ENCODE measurements at regions not wholly inside any gene's neighbourhood (a gene's known extent, or its start where the extent isn't known, plus 50 kb on each side); places are given as distances from the start of the nearest gene placed in this dataset.
"Not testable (repeated sequence)": the region's sequence is repeated elsewhere in the genome, so short reads cannot be mapped to it uniquely, and the experiment has no call there.

DNA sequence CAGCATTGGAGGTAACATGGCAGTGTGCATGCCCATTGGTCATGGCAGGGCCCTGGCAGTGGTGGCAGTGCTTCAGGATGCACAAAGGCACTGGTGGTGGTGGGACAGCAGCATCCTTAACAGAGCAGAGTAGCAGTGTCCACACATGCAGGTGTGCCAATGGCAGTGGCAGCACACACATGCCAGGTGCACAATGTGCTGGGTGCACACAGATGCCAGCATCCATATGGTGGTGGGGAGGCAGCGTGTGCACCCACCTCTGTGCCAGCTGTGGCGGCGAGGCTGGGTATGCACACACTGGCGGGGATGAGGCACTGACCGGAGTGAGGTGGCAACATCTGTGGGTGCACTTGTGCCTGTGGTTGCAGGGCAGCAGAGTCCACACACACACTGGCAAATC, 150.6 kb downstream of the SI start:
- DNase-seq = no peak

GRCh38 chr3:164918905-164919304, 159.4 kb downstream of the SI start:
- DNase-seq = no peak

- no peak for DNase-seq
Measured at GRCh38 chr3:164912916-164913315, 165.4 kb downstream of the SI start.

- DNase-seq = no peak
Measured at GRCh38 chr3:164903820-164904451, 174.4 kb downstream of the SI start.

DNA sequence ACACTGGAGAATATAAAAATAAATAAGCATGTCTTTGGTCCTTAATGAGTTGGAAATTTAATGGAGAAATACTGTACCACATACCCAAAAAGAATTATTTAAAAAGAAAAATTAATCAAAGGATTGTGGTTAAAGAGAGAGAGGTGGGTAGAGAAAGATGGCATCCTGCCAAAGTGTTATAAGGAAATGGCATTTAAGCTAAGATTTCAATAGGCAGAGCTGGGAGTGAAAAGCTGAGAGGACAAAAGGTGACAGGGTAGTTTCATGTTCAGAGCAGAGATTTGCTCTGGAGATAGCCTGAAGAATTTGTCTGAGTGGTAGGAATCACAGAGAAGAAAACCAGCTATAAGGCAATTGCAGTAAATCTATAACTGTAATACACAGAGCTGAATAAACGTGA, 181.0 kb downstream of the SI start:
- DNase-seq = no peak

DNA sequence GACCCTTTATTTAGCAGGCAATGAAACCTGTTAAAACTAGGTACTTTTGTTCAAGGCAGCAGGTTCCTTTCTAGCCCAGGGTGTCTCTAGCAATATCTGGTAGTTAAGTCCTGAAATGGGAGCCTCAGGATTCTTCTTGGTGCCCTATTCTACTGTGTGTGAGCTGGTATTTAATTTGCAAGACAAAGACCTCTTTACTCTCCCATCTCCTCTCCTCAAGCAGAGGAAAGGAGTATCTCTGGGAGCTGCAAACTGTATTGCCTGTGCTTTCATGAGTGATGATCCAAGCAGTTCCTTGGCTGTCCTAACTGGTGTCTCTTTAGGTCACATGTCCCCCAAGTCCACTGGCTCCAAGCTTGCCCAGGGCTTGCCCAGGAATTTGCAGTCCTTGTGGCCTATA, 188.2 kb downstream of the SI start:
- DNase-seq = no peak

DNA sequence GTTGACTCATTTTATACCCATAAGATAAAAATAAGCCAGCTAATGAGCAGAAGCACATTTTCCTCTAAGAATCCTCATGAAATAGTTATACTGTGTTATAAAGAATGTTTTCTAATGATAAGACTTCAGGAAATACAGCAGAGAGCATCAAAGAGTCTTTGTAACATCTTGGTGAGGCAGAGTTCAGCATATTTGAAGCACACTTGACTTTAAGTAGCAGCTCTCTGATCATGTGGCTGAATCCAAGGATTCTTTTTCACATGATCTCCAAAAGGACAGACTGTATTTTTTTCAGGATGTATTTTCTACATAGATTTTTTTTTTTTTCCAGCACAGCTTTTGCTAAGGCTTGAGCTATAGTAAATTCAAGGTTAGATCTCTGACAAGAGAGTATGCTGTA, 195.1 kb downstream of the SI start:
- no peak for DNase-seq

DNA sequence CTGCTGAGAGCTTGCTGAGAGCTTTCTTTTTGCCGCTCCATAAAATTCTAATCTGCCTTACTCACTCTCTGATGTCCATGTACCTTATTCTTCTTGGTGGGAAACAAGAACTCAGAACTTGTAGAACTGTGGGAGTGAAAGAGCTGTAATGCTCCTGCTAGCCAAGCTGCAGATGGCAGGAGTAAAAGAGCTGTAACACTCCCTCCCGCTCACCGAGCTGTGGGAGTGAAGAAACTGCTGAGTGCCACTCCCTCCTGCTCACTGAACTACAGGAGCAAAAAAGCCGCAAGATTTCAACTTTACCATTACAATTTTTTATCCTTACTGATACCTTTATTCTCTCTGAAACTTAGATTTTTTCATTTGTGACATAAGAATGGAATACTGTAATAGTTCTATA, 199.1 kb downstream of the SI start:
- no peak for DNase-seq

- DNase-seq = no peak
Measured at GRCh38 chr3:164864454-164864853, 213.8 kb downstream of the SI start.

GRCh38 chr3:164852866-164853265, 225.4 kb downstream of the SI start:
- DNase-seq = no peak

GRCh38 chr3:164851905-164852304, 226.4 kb downstream of the SI start:
- DNase-seq = no peak

DNA sequence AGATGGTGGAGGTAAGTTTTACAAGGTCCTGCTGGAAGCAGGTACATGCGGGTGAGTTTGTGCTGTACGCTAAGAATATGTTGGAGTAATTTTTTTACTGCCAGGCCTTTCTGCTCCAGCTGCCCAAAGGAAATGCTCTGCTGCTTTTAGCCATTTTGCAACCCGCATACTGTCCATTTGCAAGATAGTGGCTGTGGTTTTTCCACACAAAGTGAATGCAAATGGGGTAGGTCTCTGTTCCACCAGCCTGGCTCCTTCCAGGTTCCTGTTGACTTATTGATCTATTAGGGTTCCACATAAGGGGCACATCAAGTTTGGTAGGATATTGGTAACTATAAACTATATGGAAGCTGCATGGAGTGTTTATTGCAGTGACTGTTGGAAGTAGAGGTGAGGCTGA, 227.1 kb downstream of the SI start:
- DNase-seq = no peak

DNA sequence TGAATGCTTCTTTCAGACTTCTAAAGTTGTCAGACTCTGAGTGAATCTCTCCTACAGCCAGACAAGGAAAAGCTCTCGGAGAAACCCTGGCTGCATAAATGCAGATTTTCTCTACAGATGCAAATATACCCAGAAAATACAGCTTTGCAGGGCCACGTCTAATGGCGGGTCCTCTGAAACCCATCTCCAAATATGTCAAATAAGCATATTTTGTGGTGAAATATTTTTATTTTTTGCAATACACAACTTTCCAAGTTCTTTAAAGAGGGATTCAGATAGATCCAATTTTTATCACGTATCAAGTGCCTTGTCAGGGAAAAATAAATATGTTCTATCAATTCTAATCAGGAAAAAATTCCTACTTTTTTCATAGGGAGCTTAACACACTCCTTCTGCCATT, 229.4 kb downstream of the SI start:
- DNase-seq = no peak

GRCh38 chr3:164845739-164846138, 232.6 kb downstream of the SI start:
- DNase-seq = no peak

GRCh38 chr3:164832216-164832615, 246.1 kb downstream of the SI start:
- no peak for DNase-seq

GRCh38 chr3:164818318-164818717, 260.0 kb downstream of the SI start:
- DNase-seq = no peak

DNA sequence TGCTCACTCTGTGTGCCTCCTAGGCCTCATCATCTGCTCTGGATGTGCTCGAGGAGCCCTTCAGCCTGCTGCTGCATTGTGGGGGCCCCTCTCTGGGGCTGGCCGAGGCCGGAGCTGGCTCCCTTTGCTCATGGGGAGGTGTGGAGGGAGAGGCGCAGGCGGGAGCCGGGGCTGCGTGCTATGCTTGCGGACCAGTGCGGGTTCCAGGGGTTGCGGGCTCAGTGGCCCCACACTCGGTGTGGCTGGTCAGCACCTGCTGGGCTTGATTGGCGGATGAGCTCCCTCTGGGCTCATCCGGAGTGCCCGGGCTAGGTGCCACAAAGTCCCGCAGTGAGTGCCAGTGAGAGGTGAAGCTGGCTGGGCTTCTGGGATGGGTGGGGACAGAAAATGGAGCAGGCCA, 264.2 kb downstream of the SI start:
- no peak for DNase-seq

DNA sequence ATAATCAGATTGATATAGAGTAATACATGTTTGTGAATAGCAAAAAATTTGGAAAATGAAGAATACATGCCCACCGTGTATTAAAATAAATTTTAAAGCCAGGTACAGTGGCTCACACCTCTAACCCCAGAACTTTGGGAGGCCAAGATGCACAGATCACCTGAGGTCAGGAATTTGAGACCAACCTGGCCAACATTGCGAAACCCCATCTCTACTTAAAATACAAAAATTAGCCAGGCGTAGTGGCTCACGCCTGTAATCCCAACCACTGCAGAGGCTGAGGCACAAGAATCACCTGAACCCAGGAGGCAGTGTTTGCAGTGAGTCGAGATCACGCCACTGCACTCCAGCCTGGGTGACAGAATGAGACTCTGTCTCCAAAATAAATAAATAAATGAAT, 266.3 kb downstream of the SI start:
- no peak for DNase-seq

DNA sequence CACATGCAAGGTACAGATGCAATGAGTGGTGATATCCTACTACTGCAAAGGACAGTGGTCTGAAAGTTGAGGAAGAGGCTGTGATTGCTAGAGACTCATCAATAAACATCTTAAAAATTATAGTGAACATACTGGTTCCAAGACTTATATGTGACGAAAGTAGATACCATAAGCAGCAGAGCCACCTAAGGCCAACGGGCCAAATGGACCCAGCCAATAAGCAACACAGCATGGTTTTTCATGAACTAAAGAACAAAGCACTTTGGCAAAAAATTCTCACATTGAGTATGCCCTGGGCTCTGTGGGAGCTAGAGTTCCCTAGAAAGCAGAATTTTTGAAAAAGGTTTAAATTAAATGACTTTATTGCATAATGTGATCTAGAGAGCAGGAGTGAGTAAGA, 272.1 kb downstream of the SI start:
- DNase-seq = no peak

DNA sequence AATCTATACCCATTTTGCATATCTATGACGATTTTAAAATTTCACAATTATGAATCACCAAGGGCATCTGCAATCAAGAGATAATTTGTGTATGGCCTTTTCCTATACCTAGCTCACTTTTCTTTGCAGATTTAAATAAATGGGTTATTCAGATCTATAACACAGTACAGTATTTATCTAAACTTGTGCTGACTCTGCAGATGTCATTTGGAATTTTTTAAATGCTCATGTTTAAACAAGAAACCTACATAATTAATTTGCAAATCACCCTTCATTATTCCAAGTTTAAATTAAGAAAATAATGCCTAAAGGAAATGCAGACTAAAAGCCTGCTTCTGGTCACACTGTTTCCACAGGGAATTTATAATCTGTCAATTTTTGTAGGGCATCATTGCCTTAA, 284.2 kb downstream of the SI start:
- no peak for DNase-seq

DNA sequence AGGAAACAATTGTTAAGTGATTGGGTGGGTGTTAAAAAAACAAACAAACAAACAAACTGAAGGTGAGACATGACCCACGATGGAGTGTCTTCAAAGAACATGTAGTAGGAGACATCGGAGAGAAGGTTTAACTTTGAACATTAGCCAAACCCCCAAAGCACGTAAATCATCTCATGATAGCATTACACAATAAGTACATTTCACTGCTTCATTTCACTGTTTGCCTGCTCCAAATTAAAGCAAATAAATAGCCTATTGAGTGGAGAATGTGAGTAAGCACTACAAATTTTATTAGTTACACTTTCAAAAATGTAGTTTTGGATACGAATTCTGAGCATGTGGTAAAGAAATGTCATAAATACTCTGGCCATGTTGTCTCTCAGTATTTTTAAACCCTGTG, 287.0 kb downstream of the SI start:
- DNase-seq = no peak

- DNase-seq = not testable (repeated sequence)
Measured at GRCh38 chr3:164784407-164784806, 293.9 kb downstream of the SI start.

GRCh38 chr3:164781755-164782154, 296.5 kb downstream of the SI start:
- no peak for DNase-seq

GRCh38 chr3:164779816-164780215, 298.5 kb downstream of the SI start:
- no peak for DNase-seq

DNA sequence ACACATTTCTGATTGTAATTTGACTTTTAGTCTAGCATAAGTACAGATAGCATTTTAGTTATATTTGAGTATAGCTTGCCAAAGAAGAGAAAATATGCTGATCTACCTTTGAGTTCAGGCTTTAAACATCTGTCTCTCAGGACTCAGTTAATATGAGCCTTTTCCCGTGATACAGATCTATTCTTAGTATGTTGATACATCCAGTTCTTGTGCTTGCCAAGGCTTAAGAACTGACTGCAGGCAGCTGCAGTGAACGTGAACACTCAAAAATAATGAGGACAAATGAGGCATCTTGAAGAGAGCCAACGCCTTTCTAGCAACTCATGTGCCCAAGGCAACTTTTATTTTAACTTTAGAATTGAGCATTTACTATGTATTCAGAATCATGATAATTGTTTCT, 325.5 kb downstream of the SI start:
- DNase-seq = no peak

DNA sequence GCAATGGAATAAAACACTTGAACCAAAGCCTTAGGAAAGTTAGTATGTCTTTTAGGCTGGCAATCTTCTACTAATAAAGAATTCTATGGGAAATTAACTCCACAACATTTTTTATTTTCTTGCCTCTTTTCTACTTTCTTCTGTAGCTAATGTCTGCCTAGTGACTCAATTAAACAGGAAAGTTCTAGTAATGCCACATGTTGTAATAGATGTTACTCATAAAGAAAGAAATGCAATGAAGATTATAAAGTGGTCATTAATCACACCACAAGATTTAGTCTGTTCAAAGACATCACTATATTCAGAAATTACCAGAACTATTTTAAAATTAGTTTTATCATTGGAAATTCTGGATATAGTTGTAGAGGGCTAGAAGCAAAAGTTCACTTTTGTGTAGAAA, 329.7 kb downstream of the SI start:
- DNase-seq = no peak
